GM18861 (cell line): ENCODE measurements at regions not wholly inside any gene's neighbourhood (a gene's known extent, or its start where the extent isn't known, plus 50 kb on each side); places are given as distances from the start of the nearest gene placed in this dataset.

ENCODE experiments used
- ATAC-seq: cut with Tn5 transposase; IDR thresholded peaks from one replicate; pipeline ENCODE4 v1.9.1; 2021; ENCODE audit not compliant: unreplicated experiment

DNA sequence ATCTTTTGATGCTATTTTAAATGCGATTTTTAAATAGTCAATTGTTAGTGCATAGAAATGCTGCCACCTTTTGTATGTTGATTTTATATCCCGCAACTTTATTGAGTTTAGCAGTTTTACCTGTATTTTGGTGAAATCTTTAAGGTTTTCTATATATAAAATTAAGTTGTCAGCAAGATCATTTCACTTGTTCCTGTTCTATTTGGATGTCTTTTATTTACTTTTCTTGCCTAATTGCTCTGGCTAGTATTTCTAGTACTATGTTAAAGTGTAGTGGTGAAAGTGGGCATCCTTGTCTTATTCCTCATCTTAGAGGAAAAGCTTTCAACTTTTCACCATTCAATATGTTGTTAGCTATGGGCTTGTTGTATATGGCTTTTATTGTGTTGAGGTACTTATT, 813.3 kb upstream of the CELF2 start:
- ATAC-seq = no peak

GRCh38 chr10:10205906-10206305, 811.8 kb upstream of the CELF2 start:
- no peak for ATAC-seq

DNA sequence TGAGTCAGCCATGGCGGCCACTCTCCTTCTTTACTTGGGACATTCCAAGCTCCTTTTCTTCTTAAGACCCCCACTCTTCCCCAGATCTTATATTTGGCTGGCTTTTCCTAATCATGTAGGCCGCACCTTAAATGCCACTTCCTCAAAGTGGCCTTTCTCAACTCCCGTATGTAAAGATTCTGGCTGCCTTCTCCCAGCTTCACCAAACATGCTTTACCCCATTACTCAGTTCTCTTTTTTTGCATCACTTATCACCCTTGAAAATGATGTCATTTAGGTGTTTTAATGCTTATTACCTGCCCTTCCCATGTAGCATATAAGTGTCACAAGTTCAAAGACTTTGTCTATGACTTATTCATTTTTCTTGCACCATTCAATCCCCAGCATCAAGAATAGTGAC, 810.1 kb upstream of the CELF2 start:
- no peak for ATAC-seq

GRCh38 chr10:10208196-10208595, 809.5 kb upstream of the CELF2 start:
- no peak for ATAC-seq

- no peak for ATAC-seq
Measured at GRCh38 chr10:10209167-10209566, 808.5 kb upstream of the CELF2 start.

DNA sequence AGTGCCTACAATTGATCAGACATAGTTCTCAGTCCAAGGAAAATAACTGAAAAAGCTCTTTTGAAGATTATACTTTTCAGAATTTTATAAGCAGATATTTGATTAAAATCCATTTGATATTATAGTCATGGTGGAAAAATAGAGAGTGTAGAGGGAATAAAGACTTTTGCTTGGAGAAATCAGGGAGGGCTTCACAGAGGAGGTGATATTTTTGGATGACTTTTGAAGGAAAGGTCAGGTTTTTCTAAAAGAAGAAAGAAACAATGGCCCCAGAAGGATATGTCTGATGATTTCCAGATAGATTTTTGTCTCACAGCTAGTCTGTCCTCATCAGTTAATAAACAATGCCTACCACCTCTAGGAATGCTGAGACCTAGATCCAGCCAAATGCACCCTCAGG, 806.3 kb upstream of the CELF2 start:
- ATAC-seq = no peak

- no peak for ATAC-seq
Measured at GRCh38 chr10:10213237-10213636, 804.4 kb upstream of the CELF2 start.

DNA sequence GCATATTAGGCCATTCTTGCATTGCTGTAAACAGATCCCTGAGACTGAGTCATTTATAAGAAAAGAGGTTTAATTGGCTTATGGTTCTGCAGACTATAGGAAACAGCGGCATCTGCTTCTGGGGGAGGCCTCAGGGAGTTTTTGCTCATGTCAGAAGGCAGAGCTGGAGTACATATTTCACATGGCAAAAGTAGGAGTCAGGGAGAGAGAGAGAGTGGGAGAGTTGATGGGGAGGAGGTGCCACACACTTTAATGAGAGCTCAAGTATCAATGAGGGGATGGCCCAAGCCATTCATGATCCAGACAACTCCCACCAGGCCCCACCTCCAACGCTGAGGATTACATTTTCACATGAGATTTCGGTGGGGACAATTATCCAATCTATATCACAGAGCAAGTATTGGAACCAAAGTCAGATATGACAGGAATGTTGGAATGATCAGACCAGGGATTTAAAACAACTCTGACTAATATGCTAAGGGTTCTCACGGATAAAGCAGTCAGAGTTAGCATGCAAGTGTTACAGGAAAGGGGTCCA, 795.3 kb upstream of the CELF2 start:
- ATAC-seq = no peak

GRCh38 chr10:10223131-10223530, 794.5 kb upstream of the CELF2 start:
- ATAC-seq = no peak

DNA sequence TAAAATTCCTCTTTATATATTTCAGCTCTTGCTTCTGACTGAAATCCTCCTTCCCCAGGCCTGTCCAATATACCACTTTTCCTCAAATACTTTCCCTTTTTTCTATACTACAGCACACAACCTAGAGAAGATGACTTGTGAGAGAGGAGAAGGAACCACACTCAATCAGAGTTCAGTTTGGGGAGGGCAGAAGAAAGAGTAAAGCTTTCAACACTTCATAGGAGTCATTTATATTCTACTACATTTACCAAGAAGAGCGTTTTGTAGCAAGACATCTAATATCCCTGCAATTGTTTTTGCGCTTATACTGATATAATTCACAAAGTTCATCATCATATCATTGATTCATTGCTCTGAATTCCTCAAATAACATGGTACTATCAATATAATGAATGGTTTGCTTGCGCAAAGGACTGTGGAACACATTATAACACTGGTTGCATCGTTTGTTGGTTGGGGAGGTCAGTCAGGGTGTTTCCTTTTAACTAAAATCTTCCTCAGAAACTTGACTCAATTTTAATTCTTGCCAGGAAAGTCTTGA, 792.5 kb upstream of the CELF2 start:
- no peak for ATAC-seq

GRCh38 chr10:10233229-10233628, 784.4 kb upstream of the CELF2 start:
- no peak for ATAC-seq

- no peak for ATAC-seq
Measured at GRCh38 chr10:10235003-10235402, 782.7 kb upstream of the CELF2 start.

DNA sequence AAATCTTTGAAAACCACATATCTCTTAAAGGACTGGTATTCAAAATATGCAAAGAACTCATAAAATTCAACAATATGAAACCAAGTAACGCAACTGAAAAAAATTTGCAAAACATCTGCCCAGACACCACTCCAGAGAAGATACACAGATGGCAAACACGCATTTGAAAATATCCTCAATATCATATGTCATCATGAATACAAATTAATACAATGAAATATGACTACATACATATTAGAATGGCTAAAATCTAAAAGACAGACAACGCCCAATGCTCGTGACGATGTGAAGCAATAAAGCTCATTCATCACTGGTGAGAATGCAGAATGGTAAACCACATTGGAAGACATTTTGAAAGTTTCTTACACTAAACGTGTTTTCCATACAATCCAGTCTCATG, 770.1 kb upstream of the CELF2 start:
- no peak for ATAC-seq

DNA sequence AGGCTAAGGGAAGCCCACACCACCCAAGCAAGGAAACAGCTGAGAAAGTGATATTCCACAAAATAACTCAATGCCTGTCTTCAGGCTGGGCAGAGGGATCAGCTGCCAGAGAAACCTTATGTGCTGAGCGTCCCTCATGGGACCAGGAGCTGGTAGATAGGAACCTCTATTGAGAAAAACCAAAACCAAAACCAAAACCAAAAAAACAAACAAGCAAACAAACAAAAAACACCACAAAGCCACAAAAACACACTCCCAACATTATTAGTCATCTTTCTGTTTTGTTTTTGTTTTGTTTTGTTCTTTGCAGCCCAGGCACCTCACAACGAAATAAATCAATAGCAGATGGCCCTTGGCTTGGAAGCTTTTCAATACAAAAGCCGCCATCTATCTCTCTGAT, 760.8 kb upstream of the CELF2 start:
- no peak for ATAC-seq

DNA sequence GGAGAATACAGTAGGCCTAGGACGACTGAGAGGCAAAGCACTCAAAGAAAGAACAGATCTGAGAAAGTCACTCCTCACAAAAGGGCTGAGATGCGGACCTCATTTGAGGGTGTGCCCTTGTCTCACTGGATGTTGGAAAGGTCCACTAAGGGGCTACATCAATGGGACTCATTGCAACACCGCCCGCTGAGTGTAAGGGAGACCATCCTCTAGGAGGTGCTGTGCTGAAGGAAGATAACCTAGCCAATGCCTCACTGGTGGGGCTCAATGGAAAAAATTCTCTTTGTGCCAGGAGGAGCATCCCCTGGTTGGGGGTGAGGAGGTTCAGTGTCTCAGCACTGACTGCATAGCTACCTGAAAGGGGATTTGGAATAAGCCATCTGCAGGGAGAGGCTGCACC, 758.7 kb upstream of the CELF2 start:
- ATAC-seq = no peak

GRCh38 chr10:10270126-10271050, 747.3 kb upstream of the CELF2 start:
- ATAC-seq = no peak

GRCh38 chr10:10271639-10272192, 746.0 kb upstream of the CELF2 start:
- no peak for ATAC-seq

DNA sequence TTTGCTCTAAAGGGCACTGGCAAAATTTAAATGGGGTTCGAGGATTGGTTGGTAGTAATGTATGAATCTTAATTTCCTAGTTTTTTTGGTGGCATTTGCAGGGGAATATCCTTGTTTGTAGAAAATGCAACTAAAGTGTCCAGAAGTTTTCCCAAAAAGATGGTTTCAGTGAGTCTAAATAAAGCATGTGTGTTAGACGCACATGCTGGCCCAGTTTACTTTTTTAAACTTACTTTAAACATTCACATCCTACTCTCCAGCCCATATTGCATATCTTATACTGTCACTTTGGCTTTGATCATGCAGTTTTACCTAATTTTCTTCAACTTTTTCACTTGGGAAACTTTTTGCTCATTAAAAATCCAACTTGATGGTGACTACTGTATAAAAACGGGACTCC, 744.0 kb upstream of the CELF2 start:
- no peak for ATAC-seq

DNA sequence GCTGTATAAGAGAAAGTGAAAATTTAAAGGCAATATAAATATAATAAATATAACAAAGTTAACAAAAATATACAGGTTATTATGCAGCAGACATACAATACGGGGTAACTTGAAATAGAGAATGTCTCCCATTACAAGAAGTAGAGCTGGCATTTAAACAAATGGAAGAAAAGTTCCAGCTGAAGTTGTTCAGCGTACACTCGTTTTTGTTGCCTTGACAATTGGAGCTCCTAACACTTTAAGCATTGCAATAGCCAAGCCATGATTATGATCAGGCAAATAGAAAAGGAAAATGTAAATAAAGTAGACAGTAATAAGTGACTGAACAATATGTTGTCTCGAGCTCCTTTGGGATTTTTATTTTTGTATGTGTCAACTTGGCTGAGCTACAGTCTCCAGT, 737.8 kb upstream of the CELF2 start:
- no peak for ATAC-seq

DNA sequence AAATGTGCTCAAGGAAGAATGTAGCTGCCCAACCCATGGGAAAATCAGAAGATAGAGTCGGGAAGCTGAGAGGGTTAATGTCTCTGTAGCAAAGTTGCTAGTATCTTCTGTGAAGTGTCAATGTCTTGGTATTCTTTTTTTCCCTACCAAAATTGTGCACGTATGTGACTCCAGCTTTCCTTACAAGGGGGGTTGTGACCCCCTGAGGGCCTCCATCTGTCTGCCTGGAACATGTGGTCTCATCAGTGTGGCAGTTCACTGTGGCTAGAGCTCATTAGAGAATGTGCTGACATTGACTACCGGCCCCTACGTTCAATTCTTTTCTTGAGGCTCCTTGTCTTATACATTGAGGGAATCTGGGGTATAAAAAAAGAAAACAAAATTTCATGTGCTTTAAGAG, 725.2 kb upstream of the CELF2 start:
- ATAC-seq = no peak

GRCh38 chr10:10293041-10293440, 724.6 kb upstream of the CELF2 start:
- ATAC-seq = no peak

- no peak for ATAC-seq
Measured at GRCh38 chr10:10293481-10293951, 724.2 kb upstream of the CELF2 start.
